Transverse colon (tissue), 4 donors: ENCODE measurements at regions not wholly inside any gene's neighbourhood (a gene's known extent, or its start where the extent isn't known, plus 50 kb on each side); places are given as distances from the start of the nearest gene placed in this dataset.

Experiments used
- DNase-seq: peaks from one replicate; pipeline ENCODE4 v3.0.0-alpha.2; 2019
- H3K27ac ChIP-seq, 4 donors: fragments of 200-600 bp; sonication (generic); 2 replicates each; pipeline ENCODE4 v1.5.1; 2016 to 2018; ENCODE audit warnings: inconsistent platforms in 4 of 4
- H3K27me3 ChIP-seq: fragments of 200-600 bp; sonication (generic); 2 replicates; pipeline ENCODE4 v1.5.1; 2017; ENCODE audit warnings: inconsistent platforms
- H3K36me3 ChIP-seq, 4 donors: fragments of 200-600 bp; sonication (generic); 2 replicates each; pipeline ENCODE4 v1.5.1; 2017 to 2019; ENCODE audit warnings: inconsistent platforms in 4 of 4
- H3K4me1 ChIP-seq, 4 donors: fragments of 200-600 bp; sonication (generic); 2 replicates each; pipeline ENCODE4 v1.5.1; 2017 to 2020; ENCODE audit warnings: inconsistent platforms in 4 of 4
- H3K4me3 ChIP-seq, 4 donors: fragments of 200-600 bp; sonication (generic); 1 replicate in 1 of 4; 2 replicates in 3 of 4; pipeline versions ENCODE4 v1.5.1 to v1.6.1; 2017 to 2019; ENCODE audit warnings: inconsistent platforms in 4 of 4
- H3K9me3 ChIP-seq, 2 donors: fragments of 200-600 bp; sonication (generic); 2 replicates each; pipeline ENCODE4 v1.5.1; 2017 to 2019; ENCODE audit warnings: inconsistent platforms in 2 of 2
- EP300 ChIP-seq: sonication (generic); formaldehyde crosslinking; IDR thresholded peaks from one replicate; pipeline ENCODE4 v1.6.1; 2017; ENCODE audit warnings: antibody characterized with exemption, low read depth
- POLR2A ChIP-seq: fragments of 450-650 bp; IDR thresholded peaks from one replicate; pipeline ENCODE4 v1.6.1; 2016; ENCODE audit warnings: antibody characterized with exemption, mild to moderate bottlenecking, moderate library complexity
- POLR2AphosphoS5 ChIP-seq, 3 donors: sonication (generic); formaldehyde crosslinking; IDR thresholded peaks; one replicate each; pipeline ENCODE4 v1.6.1; 2016; ENCODE audit warnings: antibody characterized with exemption in 3 of 3
- WGBS, 2 donors: methylation state at CpG; one replicate each; pipeline ENCODE4 v1.1.5; 2018; ENCODE audit warnings: low coverage in 1 of 2; 5-methylcytosine and 5-hydroxymethylcytosine counted together
- in situ Hi-C, 4 donors: fragments of 200-750 bp; cut with MboI; loops; one replicate each; pipeline versions ENCODE4 v1.15.0 to v1.15.1; 2017; ENCODE audit warnings: low sequenced_read_pairs in 3 of 4, low pct_ligation_motif_present in 1 of 4, low pct_unique_long_range_greater_than_20kb in 1 of 4
- intact Hi-C: fragments of 100-400 bp; cut with DNase I; formaldehyde crosslinking; loops from one replicate; pipeline ENCODE4 v1.15.1; 2023; ENCODE audit warnings: low total_unique reads
- TF ChIP-seq, protein P1 (sequence below), 5 experiments: fragments of 200-600 bp in 3 of 5; fragments of 450-650 bp in 2 of 5; sonication (generic) in 3 of 5; IDR thresholded peaks; 1 replicate in 2 of 5; 2 replicates in 3 of 5; pipeline ENCODE4 v1.5.1; 2016 to 2017; ENCODE audit warnings: antibody characterized with exemption in 5 of 5, inconsistent platforms in 3 of 5, mild to moderate bottlenecking in 2 of 5, moderate library complexity in 1 of 5

DNA sequence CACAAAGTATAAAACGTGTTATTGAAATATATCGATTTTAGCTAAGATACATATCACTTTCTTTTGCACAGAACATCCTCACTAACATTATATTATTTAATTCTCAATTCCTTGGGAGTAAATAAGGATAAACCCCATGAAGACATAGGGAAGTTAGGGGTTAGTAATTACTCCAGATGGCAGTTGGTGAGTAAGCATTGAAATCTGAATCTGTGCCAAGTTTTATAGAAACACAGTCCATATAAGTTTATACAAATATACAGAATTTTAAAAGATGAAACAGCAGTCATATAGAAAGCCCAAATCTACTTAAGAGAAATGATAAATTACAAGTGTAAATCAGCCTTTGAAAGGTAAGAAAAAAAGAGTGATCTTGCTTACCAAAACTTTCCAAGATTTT, 200.4 kb upstream of the SYT10 start:
- intact Hi-C loops (loop anchor here (5.0 kb wide), 1 partner anchor 1168 kb away; no protein-coding TSS in a partner anchor), in situ Hi-C loops (no loop called here)
- H3K4me3 ChIP-seq = no peak overlapping the region

DNA sequence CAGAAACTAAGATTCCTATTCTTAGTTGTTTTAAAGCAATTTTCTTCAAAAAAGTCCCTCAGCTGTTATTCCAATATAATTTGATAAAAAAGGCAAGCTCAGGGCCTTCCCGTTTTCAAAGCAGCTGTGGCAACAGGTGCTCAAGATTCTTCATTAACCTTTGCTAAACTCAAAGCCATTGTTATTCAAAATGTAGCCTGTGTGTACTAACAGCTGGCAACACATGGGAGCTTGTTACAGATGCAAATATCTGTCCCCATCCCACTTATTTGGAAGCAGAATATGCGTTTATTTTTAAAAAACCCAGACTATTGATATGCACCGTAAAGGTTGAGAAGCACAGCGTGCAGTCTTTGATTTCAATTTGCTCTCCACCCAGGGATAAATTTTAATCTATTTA, 210.4 kb upstream of the SYT10 start:
- in situ Hi-C loops = no loop called here
- Histone ChIP-seq H3K4me1 (no peaks in the 10 kb centered on the region), H3K27me3 (no peaks in the 10 kb centered on the region), H3K9me3 (no peaks in the 10 kb centered on the region), H3K27ac (no peak overlapping the region), H3K4me3 (no peak overlapping the region), H3K36me3 (no peaks in the 10 kb centered on the region)
- WGBS, 2 donors = 69 to 83% methylated on average over 4 of the region's 4 CpGs
- intact Hi-C loops = no loop called here
- TF ChIP-seq EP300 = no peak
- no peak for DNase-seq

More for the DNA sequence above, 200.4 kb upstream of the SYT10 start:
- WGBS, 2 donors = 59 to 65% methylated on average over 2 of the region's 2 CpGs
- TF ChIP-seq POLR2A (no peak), EP300 (no peak), POLR2AphosphoS5 (IDR thresholded peaks at IDR 0.05) (no peak)
- TF ChIP-seq, protein P1, sequence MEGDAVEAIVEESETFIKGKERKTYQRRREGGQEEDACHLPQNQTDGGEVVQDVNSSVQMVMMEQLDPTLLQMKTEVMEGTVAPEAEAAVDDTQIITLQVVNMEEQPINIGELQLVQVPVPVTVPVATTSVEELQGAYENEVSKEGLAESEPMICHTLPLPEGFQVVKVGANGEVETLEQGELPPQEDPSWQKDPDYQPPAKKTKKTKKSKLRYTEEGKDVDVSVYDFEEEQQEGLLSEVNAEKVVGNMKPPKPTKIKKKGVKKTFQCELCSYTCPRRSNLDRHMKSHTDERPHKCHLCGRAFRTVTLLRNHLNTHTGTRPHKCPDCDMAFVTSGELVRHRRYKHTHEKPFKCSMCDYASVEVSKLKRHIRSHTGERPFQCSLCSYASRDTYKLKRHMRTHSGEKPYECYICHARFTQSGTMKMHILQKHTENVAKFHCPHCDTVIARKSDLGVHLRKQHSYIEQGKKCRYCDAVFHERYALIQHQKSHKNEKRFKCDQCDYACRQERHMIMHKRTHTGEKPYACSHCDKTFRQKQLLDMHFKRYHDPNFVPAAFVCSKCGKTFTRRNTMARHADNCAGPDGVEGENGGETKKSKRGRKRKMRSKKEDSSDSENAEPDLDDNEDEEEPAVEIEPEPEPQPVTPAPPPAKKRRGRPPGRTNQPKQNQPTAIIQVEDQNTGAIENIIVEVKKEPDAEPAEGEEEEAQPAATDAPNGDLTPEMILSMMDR (IDR thresholded peaks at IDR 0.05) = no peak
- DNase-seq = no peak
- Histone ChIP-seq H3K4me1 (no peaks in the 10 kb centered on the region), H3K9me3 (no peaks in the 10 kb centered on the region), H3K27me3 (no peaks in the 10 kb centered on the region), H3K36me3 (no peaks in the 10 kb centered on the region), H3K27ac (no peak overlapping the region)

- no peak overlapping the region for H3K27ac ChIP-seq
- H3K27me3 ChIP-seq = no peaks in the 10 kb centered on the region
- no peak for TF ChIP-seq POLR2A
- TF ChIP-seq, protein P1 (IDR thresholded peaks at IDR 0.05) = no peak
- no peak for TF ChIP-seq POLR2AphosphoS5 (IDR thresholded peaks at IDR 0.05)
- no peak for TF ChIP-seq EP300
- no peaks in the 10 kb centered on the region for H3K9me3 ChIP-seq
- no peak overlapping the region for H3K4me3 ChIP-seq
- no peaks in the 10 kb centered on the region for H3K36me3 ChIP-seq
- in situ Hi-C loops (no loop called here), intact Hi-C loops (no loop called here)
- no peaks in the 10 kb centered on the region for H3K4me1 ChIP-seq
- no peak for DNase-seq
Observed at GRCh38 chr12:33650832-33651231, 211.2 kb upstream of the SYT10 start.

GRCh38 chr12:33653362-33653761, 213.7 kb upstream of the SYT10 start:
- Histone ChIP-seq H3K36me3 (no peaks in the 10 kb centered on the region), H3K4me3 (no peak overlapping the region), H3K27me3 (no peaks in the 10 kb centered on the region), H3K4me1 (no peaks in the 10 kb centered on the region), H3K27ac (no peak overlapping the region), H3K9me3 (no peaks in the 10 kb centered on the region)
- DNase-seq = no peak
- in situ Hi-C loops (no loop called here), intact Hi-C loops (no loop called here)
- WGBS, 2 donors = 87% methylated on average over 3 of the region's 3 CpGs; no CpG with 5 or more reads in 1 of the 2 donors
- TF ChIP-seq EP300 = no peak
- TF ChIP-seq, protein P1 (IDR thresholded peaks at IDR 0.05) = no peak
- TF ChIP-seq POLR2AphosphoS5 (IDR thresholded peaks at IDR 0.05) = no peak

- no peak for DNase-seq
- no peak overlapping the region for H3K4me3 ChIP-seq
- no peak overlapping the region for H3K27ac ChIP-seq
- TF ChIP-seq, protein P1 (IDR thresholded peaks at IDR 0.05) = no peak
- no peaks in the 10 kb centered on the region for H3K36me3 ChIP-seq
- WGBS, 2 donors = 29 to 55% methylated on average over 1 of the region's 1 CpG
- no peaks in the 10 kb centered on the region for H3K9me3 ChIP-seq
- H3K27me3 ChIP-seq = no peaks in the 10 kb centered on the region
- in situ Hi-C loops (no loop called here), intact Hi-C loops (no loop called here)
- no peaks in the 10 kb centered on the region for H3K4me1 ChIP-seq
Observed at GRCh38 chr12:33654313-33654712, 214.7 kb upstream of the SYT10 start.
